H4 (cell line): ENCODE measurements at regions not wholly inside any gene's neighbourhood (a gene's known extent, or its start where the extent isn't known, plus 50 kb on each side); places are given as distances from the start of the nearest gene placed in this dataset.
"Not testable (repeated sequence)": the region's sequence is repeated elsewhere in the genome, so short reads cannot be mapped to it uniquely, and the experiment has no call there.

Experiments used
- DNase-seq: peaks from one replicate; pipeline ENCODE4 v3.0.0-alpha.2; 2015; ENCODE audit warnings: low spot score

- no peak for DNase-seq
Observed at GRCh38 chr2:122061206-122061605, 305.8 kb downstream of the TSN start.

DNA sequence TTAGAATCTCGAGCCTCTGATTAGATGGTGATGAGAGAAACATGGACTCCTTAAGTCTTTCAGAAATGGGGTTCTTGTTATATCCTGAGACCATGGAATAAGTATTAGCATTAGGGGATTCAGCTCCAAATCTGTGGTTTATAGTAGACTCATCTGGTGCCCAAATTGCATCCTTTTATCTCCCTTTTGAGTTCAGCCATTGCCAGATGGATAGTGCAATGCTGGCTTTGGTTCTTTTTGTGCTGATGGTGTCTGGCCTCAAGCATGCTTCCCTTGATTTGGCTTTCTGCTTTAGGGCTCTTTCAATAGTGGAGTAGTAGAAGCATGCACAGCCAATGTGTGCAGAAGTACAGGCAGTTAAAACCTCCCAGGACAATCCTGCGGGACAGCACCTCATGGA lies 306.4 kb downstream of the TSN start:
- DNase-seq = no peak

GRCh38 chr2:122062506-122062905 lies 307.1 kb downstream of the TSN start:
- no peak for DNase-seq

DNA sequence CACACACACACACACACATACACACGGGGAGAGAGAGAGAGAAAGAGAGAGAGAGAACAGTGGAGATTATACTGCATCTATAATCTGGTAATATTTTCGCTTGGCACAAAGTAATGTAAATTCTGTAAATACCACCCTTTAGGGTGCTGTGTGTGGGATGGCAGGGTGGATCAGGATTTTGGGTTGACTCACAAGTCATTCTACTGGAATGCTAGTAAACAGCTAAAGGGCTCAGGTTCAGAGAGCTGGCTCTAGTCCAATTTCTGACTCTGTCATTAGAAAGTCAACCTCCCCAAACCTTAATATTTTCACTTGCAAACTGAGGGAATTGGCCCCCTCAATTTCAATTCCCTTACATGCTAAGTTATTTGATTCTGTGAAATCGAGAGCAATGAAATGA lies 308.3 kb downstream of the TSN start:
- DNase-seq = no peak

- no peak for DNase-seq
Observed at GRCh38 chr2:122070241-122070731, 314.8 kb downstream of the TSN start.

GRCh38 chr2:122072666-122073065 lies 317.2 kb downstream of the TSN start:
- no peak for DNase-seq

DNA sequence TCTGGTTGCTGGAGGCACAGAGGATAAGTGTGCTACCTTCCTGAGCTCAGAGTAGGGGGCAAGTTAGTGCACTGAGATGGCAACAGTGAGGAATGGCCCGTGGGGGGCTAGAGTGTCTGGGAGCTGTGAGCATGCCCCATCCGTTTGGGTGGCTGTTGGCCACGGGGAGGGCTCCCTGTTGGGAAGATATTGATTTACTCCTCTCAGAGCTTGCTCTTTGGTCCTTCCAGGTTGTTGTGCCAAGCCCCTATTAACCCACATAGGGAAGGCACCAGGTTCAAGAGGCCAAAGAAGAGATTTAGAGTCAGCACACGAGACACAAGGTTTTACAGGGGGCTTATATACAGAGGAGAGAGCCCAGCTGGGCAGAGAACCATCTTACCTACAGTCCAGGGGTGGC lies 318.8 kb downstream of the TSN start:
- no peak for DNase-seq

DNA sequence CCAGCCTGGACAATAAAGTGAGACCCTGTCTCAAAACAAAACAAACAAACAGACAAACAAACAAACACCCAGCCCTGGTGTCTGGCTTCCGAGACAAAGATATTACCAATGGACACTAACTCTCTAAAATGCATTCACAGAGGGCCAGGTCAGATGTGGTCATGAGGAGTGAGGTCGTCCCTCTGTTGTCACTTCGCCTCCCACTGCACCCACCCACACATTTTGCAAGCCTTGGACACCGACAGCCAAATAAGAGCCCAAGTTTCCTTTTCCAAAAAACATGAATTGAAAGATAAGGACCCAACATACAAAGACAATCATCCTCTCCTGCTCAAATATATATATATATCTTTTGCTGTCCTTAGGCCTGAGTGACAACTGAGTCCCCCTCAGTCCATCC lies 319.9 kb downstream of the TSN start:
- no peak for DNase-seq

DNA sequence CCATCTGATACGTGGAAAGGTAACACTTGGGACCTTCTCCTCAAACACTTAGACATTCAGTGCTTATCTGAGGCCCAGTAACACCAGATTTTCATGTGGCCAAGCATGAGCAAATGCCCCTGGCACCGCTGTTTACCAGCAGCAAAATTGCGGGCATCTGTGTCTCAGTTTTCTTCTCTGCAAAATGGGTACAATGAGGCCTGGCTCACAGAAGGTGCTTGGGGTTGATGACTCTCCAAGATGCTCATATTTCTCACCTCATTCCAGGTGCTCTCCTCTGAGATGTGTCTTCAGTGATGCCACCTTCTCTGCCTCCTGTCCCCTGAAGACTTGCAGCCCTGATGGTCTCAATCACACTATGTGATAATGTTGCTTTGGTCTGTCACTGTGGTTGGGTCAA lies 321.7 kb downstream of the TSN start:
- DNase-seq = no peak

DNA sequence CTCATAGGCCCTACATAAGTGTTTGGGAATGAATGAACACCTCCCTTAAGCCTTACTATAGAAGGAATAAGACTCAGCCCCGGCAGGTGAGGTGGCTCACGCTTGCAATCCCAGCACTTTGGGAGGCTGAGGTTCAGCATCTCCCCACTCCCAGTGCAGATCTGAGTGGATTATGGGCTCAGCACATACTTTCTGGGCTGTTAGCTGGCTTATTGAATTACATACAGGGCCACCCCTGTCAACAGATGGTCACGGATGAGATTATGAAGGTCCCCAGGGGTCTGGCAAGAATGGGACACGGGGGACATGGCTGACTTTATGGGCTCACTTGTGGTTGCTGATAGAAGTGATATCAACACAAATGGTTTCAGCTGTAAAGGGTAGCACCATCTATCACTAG lies 322.3 kb downstream of the TSN start:
- no peak for DNase-seq

DNA sequence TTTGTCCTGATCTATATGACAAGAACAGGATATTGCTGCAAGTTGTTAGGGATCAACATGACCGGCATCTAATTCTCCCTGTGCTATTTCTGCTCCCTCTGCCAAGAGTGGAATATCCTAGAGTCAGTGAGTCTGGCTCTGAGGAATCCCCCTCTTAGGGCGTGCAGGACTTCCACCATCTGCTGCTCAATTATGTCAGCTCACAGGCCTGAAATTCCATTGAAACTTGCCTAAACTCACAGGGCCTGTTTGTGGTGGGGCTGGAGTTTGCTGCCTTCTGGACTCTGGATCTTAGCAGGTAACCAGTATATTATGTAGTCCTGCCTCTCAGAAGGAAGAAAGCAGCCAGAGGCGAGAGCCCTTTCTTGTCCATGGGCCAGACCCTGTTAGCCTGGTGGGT lies 323.0 kb downstream of the TSN start:
- DNase-seq = no peak

DNA sequence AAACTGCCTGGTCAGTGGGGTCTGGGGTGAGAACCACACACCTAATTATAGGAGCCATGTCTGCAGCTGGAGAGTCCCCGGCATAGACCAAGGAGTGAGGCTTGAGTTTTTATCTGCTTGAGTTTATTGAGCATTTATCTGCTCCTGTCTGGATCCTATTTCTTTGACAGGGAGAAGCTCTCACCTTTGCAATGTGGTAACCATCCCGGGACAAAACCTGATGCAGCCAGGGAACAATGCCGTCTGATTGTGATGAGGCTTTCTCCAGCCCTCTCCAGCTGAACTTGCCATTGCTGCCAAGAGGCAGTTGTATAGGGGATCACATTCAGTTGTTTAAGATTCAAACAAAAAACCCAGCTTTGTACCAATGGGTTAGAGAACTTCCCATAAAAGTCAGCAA lies 324.4 kb downstream of the TSN start:
- no peak for DNase-seq

GRCh38 chr2:122080316-122080715 lies 324.9 kb downstream of the TSN start:
- DNase-seq = no peak

DNA sequence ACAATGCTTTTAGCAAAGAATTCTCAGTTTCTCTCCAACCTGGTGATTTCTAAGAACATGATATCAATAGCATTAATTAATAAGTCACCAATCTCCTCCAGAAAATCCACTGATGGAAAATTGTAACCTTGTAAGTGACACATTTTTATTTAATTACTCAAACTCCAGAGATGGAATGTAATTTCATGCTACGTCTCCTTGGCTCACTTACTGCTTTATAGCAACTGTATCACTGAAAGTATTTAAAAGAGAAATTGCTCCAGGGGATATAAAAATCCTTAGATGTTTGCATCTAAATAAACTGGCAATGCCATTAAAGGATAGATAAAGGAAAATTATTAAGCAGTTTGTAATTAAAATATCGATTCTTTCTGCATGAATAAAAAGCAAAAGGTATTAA lies 325.4 kb downstream of the TSN start:
- DNase-seq = no peak

DNA sequence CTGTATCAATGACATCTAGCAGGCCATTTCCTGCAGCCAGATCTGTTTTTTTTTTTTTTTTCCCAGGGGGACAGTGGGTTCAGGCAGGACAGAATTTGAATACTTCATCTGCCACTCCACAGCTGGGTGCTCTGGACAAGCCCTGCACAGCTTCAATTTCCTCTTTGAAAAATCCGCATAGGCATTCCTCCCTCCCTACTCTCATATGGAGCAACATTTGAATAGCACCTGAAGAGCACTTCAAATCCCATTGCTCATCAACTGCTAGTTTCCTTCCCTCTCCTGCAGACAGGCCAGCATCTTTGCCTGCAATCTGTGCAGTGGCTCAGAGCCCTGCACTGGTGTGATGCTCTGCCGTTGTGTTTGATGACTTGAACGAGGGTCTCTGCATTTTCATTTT lies 326.3 kb downstream of the TSN start:
- no peak for DNase-seq

GRCh38 chr2:122083256-122084048 lies 328.0 kb downstream of the TSN start:
- no peak for DNase-seq

DNA sequence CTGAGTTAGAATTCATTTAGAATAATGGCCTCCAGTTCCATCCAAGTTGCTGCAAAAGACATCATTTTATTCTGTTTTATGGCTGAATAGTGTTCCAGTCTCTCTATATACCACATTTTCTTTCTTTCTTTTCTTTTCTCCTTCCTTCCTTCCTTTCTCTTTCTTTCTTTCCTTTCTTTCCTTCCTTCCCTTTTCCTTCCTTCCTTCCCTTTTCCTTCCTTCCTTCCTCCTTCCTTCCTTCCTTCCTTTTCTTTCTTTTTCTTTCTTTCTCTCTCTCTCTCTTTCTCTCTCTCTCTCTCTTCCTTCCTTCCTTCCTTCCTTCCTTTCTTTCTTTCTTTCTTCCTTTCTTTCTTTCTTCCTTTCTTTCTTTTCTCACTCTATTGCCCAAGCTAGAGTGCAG lies 330.2 kb downstream of the TSN start:
- not testable (repeated sequence) for DNase-seq

DNA sequence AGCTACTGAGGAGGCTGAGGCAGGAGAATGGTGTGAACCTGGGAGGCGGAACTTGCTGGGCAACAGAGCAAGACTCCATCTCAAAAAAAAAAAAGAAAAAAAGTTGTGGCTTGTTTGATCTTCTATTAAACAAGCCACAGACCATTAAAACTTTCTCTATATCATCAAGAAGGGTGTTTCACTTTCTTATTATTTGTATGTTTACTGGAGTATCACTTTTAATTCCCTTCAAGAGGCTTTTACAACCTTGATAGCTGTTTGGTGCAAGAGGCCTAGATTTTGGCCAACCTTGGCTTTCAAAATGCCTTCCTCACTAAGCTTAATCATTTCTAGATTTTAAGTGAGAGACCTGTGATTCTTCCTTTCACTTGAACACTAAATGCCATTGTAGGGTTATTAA lies 339.1 kb downstream of the TSN start:
- DNase-seq = no peak

- DNase-seq = no peak
Observed at GRCh38 chr2:122096761-122097160, 341.3 kb downstream of the TSN start.

DNA sequence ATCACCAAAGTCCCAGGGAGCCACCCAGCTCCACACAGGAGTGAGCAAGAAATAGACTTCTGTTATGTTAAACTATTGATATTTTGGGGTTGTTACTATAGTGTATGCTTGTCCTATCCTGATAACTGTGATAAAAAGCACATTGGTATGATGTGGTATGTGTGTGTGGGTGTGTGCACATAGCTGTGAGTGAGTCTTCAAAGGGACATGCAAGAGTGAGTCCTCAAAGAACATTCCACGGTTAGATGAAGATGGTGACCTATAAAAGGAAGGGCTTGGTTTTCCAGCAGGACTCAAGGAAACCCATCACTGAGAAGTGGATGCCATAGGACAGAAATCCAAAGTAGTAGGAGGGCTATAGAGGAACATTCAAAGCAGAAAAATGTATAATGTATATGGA lies 342.9 kb downstream of the TSN start:
- DNase-seq = no peak

DNA sequence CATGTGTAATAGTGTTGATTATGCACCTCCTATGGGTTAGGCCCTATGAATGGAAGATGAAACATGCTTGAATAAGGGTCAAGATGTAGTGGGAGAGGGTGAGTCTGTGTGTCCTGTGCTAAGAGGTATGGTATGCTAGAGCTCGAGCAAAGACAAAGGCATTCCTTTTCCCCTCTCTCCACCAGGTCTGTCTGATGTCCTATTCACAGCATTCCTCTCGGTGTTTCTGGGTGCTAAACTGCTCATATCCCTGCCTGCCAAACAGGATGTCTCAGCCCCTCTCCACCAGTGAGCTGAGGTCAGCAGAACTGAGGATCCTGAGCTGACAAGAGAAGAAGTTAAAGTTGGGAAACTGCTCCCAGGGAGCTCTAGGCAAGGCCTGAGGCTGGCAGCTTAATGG lies 344.9 kb downstream of the TSN start:
- no peak for DNase-seq

DNA sequence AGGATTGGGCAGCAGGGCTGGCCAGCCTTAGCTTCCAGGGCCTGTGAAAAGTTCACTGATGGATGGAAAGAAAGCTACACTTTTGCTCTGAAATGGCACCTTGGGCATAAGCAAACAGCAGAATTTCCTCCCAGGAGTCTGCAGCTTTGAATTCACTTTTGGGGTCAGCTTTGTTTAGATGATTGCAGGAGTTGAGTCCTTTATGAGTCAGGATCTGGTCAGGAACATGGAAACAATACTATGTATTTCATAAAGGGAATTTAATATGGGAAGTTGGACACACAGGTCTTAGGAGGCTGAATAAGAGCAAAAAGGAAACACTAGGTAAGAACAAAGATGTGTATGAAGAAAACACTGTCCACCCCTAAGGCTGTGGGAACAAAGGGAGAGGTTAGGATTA lies 345.3 kb downstream of the TSN start:
- no peak for DNase-seq

- no peak for DNase-seq
Observed at GRCh38 chr2:122101319-122101718, 345.9 kb downstream of the TSN start.
